Esophagus squamous epithelium (tissue), 5 donors: ENCODE measurements at regions not wholly inside any gene's neighbourhood (a gene's known extent, or its start where the extent isn't known, plus 50 kb on each side); places are given as distances from the start of the nearest gene placed in this dataset.
"Not testable (repeated sequence)": the region's sequence is repeated elsewhere in the genome, so short reads cannot be mapped to it uniquely, and the experiment has no call there.

Experiments
- DNase-seq: peaks from one replicate; lab custom pipeline; 2025; lab: John Stamatoyannopoulos, UW
- H3K27ac ChIP-seq, 4 donors: fragments of 200-600 bp; sonication (generic); one replicate each; pipeline ENCODE4 v1.5.1; 2016 to 2019; ENCODE audit warnings: mild to moderate bottlenecking in 1 of 4
- H3K27me3 ChIP-seq, 4 donors: fragments of 200-600 bp; sonication (generic); 1 replicate in 3 of 4; 2 replicates in 1 of 4; pipeline versions ENCODE4 v1.5.1 to v1.6.0; 2017 to 2021; ENCODE audit warnings: antibody characterized with exemption in 1 of 4
- H3K36me3 ChIP-seq, 3 donors: fragments of 200-600 bp; sonication (generic); one replicate each; pipeline ENCODE4 v1.5.1; 2016 to 2019
- H3K4me1 ChIP-seq, 3 donors: fragments of 200-600 bp; sonication (generic); one replicate each; pipeline ENCODE4 v1.5.1; 2017 to 2019
- H3K4me3 ChIP-seq, 4 donors: fragments of 200-600 bp; sonication (generic); 1 replicate in 3 of 4; 2 replicates in 1 of 4; pipeline ENCODE4 v1.5.1; 2016 to 2019; ENCODE audit warnings: mild to moderate bottlenecking in 2 of 4, moderate library complexity in 1 of 4
- H3K9me3 ChIP-seq, 3 donors: fragments of 200-600 bp; sonication (generic); one replicate each; pipeline ENCODE4 v1.5.1; 2016 to 2019
- CTCF ChIP-seq, 6 experiments: fragments of 450-650 bp in 4 of 6; fragments of 200-600 bp in 2 of 6; sonication (generic) in 2 of 6; IDR thresholded peaks; one replicate each; pipeline ENCODE4 v1.5.1; 2016 to 2019; ENCODE audit warnings: antibody characterized with exemption in 6 of 6, mild to moderate bottlenecking in 4 of 6, moderate library complexity in 4 of 6
- POLR2A ChIP-seq, 4 donors: fragments of 450-650 bp; IDR thresholded peaks; one replicate each; pipeline ENCODE4 v1.6.1; 2017; ENCODE audit warnings: antibody characterized with exemption in 4 of 4, mild to moderate bottlenecking in 4 of 4, moderate library complexity in 3 of 4
- WGBS, 2 donors: methylation state at CpG; one replicate each; pipeline ENCODE4 v1.1.5; 2018; 5-methylcytosine and 5-hydroxymethylcytosine counted together
- intact Hi-C: fragments of 100-400 bp; cut with DNase I; formaldehyde crosslinking; loops from one replicate; pipeline ENCODE4 v1.15.0; 2022
- donor health status: DM: yes; HTN: yes; CAD: no.

GRCh38 chr9:78422309-78422708 lies 125.4 kb downstream of the PSAT1 start:
- no peak overlapping the region for H3K27ac ChIP-seq
- no peak for TF ChIP-seq CTCF (IDR thresholded peaks at IDR 0.05)
- TF ChIP-seq POLR2A (IDR thresholded peaks at IDR 0.05): no peak
- no peaks in the 10 kb centered on the region for H3K36me3 ChIP-seq
- WGBS, 2 donors: 80 to 81% methylated on average over 5 of the region's 5 CpGs
- no peak overlapping the region for H3K4me3 ChIP-seq
- peaks cover 0 to 3% (median 0%) of the 10 kb centered on the region in 4 donors for H3K27me3 ChIP-seq
- DNase-seq: no peak
- no peaks in the 10 kb centered on the region for H3K9me3 ChIP-seq
- intact Hi-C loops: no loop called here
- H3K4me1 ChIP-seq: no peaks in the 10 kb centered on the region

- DNase-seq: no peak
- Histone ChIP-seq H3K27ac (no peak overlapping the region), H3K27me3 (no peaks in the 10 kb centered on the region), H3K4me3 (no peak overlapping the region), H3K36me3 (no peaks in the 10 kb centered on the region), H3K9me3 (peaks cover 0 to 5% (median 0%) of the 10 kb centered on the region in 3 donors), H3K4me1 (no peaks in the 10 kb centered on the region)
- intact Hi-C loops: no loop called here
- WGBS, 2 donors: 84 to 86% methylated on average over 3 of the region's 3 CpGs
- TF ChIP-seq POLR2A (IDR thresholded peaks at IDR 0.05): no peak
- TF ChIP-seq CTCF (IDR thresholded peaks at IDR 0.05): no peak
Measured at GRCh38 chr9:78424299-78424698, 127.4 kb downstream of the PSAT1 start.

GRCh38 chr9:78428640-78429039 lies 131.7 kb downstream of the PSAT1 start:
- H3K36me3 ChIP-seq: no peaks in the 10 kb centered on the region
- no peaks in the 10 kb centered on the region for H3K4me1 ChIP-seq
- H3K4me3 ChIP-seq: no peak overlapping the region
- TF ChIP-seq CTCF (IDR thresholded peaks at IDR 0.05) (no peak), POLR2A (IDR thresholded peaks at IDR 0.05) (no peak)
- DNase-seq: no peak
- intact Hi-C loops: no loop called here
- WGBS, 2 donors: 45 to 55% methylated on average over 2 of the region's 2 CpGs
- no peak overlapping the region for H3K27ac ChIP-seq
- no peaks in the 10 kb centered on the region for H3K27me3 ChIP-seq
- H3K9me3 ChIP-seq: peaks cover 0 to 5% (median 0%) of the 10 kb centered on the region in 3 donors

GRCh38 chr9:78430387-78430786 lies 133.5 kb downstream of the PSAT1 start:
- 82 to 83% methylated on average over 3 of the region's 3 CpGs for WGBS, 2 donors
- no peak overlapping the region for H3K27ac ChIP-seq
- H3K4me3 ChIP-seq: no peak overlapping the region
- no peaks in the 10 kb centered on the region for H3K27me3 ChIP-seq
- peaks cover 0 to 5% (median 0%) of the 10 kb centered on the region in 3 donors for H3K9me3 ChIP-seq
- TF ChIP-seq POLR2A (IDR thresholded peaks at IDR 0.05): no peak
- no peak for TF ChIP-seq CTCF (IDR thresholded peaks at IDR 0.05)
- no peak for DNase-seq
- no peaks in the 10 kb centered on the region for H3K36me3 ChIP-seq
- intact Hi-C loops: no loop called here
- H3K4me1 ChIP-seq: no peaks in the 10 kb centered on the region

- H3K36me3 ChIP-seq, H3K9me3 ChIP-seq, intact Hi-C loops, H3K4me1 ChIP-seq, H3K27me3 ChIP-seq, H3K27ac ChIP-seq, DNase-seq, H3K4me3 ChIP-seq: not testable (repeated sequence)
- WGBS, 2 donors: 74 to 83% methylated on average over 6 of the region's 6 CpGs
Measured at GRCh38 chr9:78431039-78431438, 134.1 kb downstream of the PSAT1 start.

GRCh38 chr9:78436873-78437272 lies 139.9 kb downstream of the PSAT1 start:
- no peak overlapping the region for H3K27ac ChIP-seq
- intact Hi-C loops: no loop called here
- H3K4me1 ChIP-seq: peaks cover 0 to 11% (median 6%) of the 10 kb centered on the region in 3 donors
- no peaks in the 10 kb centered on the region for H3K9me3 ChIP-seq
- DNase-seq: no peak
- 60 to 65% methylated on average over 2 of the region's 2 CpGs for WGBS, 2 donors
- no peak for TF ChIP-seq POLR2A (IDR thresholded peaks at IDR 0.05)
- no peak for TF ChIP-seq CTCF (IDR thresholded peaks at IDR 0.05)
- H3K4me3 ChIP-seq: no peak overlapping the region
- peaks cover 0 to 25% (median 0%) of the 10 kb centered on the region in 4 donors for H3K27me3 ChIP-seq
- H3K36me3 ChIP-seq: no peaks in the 10 kb centered on the region
